ENCODE measurements at regions not wholly inside any gene's neighbourhood (a gene's known extent, or its start where the extent isn't known, plus 50 kb on each side); places are given as distances from the start of the nearest gene placed in this dataset.

DNA sequence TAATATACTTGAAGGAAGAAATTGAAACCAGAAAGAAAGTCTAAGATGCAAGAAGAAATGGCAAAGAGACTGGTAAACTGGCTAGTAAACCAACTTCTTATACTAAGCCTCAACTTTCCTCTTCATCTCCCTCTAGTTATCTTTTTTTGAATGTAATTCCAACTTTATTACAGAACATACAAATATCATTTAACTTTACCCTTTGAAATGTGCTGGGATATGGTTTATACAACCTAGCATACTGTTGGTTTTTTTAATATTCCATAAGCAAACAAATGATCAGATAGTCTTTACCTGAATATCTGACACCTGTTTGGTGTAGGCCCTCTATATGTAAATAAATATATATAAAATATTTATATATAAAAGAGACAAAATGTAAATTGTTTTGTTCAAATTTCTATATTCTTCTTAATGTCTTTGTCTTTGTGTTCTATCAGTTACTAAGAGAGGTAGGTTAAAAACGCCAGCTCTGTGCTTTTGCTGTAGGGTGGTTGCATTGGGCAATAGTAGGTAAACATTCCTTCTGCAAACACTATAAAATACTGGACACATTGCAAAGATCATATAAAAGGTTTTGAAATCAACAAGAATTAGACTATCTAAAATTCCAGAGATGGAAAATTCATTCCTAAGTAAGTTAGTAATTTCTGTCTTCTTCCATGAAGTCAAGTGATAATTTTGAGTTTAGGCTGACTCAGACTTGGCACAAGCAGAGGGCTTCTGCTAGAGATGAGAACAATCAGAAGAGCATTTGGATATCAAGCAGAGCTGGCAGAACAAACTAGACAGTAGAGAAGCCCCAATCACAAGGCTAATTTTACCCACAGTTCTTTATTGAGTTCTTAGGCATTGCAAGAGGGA lies 383.3 kb downstream of the RFC3 start:
- Histone ChIP-seq H3K4me3 (no peak overlapping the region), H3K27ac (peak overlapping the region in 2 of 21 experiments; percentile 15 to 41)

DNA sequence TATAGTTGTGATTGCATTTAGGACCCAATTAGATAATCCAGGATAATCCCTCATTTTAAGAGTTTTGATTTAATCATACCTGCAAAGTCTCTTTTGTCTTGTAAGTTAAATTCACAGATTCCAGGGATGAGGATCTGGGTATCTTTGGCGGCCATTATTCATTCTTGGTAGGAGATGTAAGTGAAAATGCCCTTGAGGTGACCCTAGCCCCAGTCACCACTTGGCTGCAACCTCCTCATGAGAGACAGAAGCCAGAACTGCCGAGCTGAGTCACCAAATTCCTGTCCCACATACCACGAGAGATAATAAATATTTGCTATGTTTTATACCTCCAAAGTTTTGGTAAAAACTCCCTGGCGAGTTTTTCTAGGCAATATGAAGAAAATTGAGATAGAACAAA lies 389.4 kb downstream of the RFC3 start:
- Histone ChIP-seq H3K27ac (no peak overlapping the region), H3K4me3 (no peak overlapping the region)

- Histone ChIP-seq H3K27ac (peak overlapping the region in 1 of 21 experiments; percentile 10), H3K4me3 (no peak overlapping the region)
Observed at GRCh38 chr13:34207872-34208271, 389.9 kb downstream of the RFC3 start.

DNA sequence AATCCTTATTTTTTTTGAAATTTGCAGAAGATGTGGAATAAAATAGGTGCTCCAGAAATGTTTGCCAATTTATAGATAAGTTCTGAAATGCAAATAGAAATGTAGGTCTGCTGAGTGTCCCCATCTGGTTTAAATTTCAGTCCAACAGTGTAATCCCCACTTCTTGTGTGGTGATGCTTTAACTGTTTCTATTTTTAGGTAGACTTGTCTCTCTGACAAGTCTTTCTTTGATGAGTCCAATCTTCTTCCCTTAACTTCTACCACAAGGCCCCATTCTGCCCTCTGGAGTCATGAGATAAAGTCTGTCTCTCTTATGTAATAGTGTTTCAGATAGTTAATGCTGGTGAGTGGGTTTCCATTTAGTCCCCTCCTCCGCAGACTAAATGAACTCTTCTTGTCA lies 390.4 kb downstream of the RFC3 start:
- Histone ChIP-seq H3K4me3 (no peak overlapping the region), H3K27ac (peak overlapping the region in 1 of 21 experiments; percentile 10)

DNA sequence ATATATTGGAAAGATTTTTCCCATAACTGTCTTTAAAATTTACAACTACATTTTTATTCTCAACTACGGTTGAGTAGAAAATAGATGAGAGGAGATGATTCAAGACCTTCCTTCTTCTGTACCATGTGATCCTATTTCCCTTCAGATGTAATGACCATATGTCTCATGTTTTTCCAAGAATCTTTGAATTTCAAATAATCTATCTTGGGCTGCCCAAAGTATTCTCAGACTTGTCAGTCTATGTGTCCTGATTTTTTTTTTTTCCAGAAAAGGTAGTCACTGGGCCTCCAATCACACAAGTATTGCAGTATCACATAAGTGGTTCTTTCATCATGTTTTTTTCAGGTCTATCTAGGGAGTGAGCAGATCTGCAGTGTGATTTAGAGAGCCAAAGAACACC lies 392.4 kb downstream of the RFC3 start:
- H3K4me3 ChIP-seq = no peak overlapping the region

DNA sequence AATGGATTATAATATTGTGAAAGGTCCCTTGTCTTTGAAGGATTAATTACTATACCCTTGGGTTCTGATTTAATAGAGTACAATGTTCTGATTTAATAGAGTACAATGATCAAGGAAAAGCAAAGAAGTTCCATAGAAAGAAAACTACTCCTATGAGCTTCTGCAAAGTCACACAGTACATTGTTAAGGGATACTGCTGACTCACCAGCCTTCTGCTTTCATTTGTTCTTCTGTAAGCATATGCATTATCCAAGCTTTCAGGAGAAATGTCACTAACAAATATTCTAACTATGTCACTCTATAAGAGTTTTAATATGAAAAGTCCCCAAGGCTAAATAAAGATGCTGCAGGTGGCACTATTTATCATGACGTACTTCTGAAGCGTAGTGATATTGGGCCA lies 396.7 kb downstream of the RFC3 start:
- H3K4me3 ChIP-seq = no peak overlapping the region
- no peak overlapping the region for H3K27ac ChIP-seq

More for the DNA sequence above, 392.4 kb downstream of the RFC3 start:
- H3K27ac ChIP-seq = no peak overlapping the region

DNA sequence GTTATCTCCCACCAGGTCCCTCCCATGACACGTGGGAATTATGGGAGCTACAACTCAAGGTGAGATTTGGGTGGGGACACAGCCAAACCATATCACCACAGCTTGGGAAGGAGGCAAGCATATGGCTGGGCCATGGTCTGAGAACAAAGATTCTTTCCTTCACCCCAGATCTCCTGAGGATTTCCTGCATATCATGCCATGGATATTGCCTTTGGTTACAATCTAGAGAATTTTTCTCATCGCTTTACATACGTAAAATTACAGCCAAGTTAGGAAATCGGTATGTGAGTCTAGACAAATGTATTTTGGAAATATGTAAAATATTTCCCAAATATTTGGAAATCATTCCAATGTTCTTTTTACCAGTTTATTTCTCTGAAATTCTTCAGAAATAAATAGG lies 398.3 kb downstream of the RFC3 start:
- no peak overlapping the region for H3K27ac ChIP-seq
- no peak overlapping the region for H3K4me3 ChIP-seq

GRCh38 chr13:34217343-34218025 lies 399.5 kb downstream of the RFC3 start:
- H3K4me3 ChIP-seq = no peak overlapping the region

GRCh38 chr13:34223984-34224383 lies 406.0 kb downstream of the RFC3 start:
- Histone ChIP-seq H3K27ac (no peak overlapping the region), H3K4me3 (no peak overlapping the region)

More at GRCh38 chr13:34217343-34218025, 399.5 kb downstream of the RFC3 start:
- H3K27ac ChIP-seq = no peak overlapping the region

DNA sequence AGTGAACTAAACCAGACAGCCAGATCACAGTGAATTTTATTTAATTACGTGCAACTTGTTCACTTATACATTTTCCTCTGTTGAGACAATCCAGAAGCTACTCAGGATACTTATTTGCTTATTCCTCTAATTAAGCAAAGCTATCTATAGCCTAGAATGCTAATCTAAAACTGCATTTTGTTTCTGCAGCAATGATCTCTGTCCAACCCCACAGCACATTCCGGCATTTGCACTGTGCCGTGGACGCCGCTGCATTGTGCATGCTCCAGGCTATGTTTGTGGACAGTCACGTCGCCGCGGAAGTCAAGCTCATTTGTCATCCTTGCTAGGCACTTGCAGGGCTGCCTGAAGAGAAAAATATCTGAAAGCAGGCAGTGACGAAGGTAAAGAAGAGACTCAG lies 406.9 kb downstream of the RFC3 start:
- Histone ChIP-seq H3K27ac (no peak overlapping the region), H3K4me3 (no peak overlapping the region)

- no peak overlapping the region for H3K27ac ChIP-seq
- no peak overlapping the region for H3K4me3 ChIP-seq
Observed at GRCh38 chr13:34230271-34230670, 412.3 kb downstream of the RFC3 start.

DNA sequence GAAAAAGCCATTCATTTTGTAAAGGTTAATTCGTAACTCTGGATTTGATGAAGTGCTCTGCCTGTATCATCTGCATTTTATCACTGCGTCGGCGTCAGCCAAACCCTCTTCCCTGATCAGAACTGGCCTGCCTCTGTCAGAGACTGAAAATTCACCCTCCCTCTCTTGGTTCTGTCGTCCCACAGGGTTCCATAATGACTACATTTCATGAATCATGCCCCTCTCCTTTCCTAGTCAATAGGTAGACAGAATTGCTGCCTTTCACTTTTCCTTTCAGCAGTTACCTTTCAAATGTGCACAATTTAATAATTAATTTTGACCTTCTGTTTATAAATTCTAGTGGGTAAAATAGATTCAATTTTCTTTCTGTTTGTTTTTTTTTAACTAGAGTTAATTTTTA lies 423.4 kb downstream of the RFC3 start:
- Histone ChIP-seq H3K4me3 (no peak overlapping the region), H3K27ac (no peak overlapping the region)

DNA sequence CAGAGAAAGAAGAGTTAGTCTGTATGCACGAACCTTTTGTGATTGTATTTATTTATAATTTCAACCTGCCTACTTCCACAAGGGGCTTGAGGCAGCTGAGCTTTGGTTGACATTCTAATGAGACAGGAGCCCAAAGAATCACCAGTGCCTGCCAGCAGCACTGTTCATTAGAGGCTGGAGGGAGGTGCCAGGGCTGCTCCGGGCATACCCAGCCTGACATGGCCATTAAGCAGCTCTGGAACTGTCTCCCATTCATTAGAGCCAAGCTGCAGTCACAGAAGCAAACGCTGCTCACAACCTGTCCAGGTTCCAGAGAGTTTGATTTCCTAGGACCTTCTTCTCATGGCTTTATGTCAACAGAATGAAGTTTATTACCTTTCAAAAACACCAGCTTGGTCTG lies 425.5 kb downstream of the RFC3 start:
- H3K27ac ChIP-seq = no peak overlapping the region

GRCh38 chr13:34246511-34246910 lies 428.6 kb downstream of the RFC3 start:
- no peak overlapping the region for H3K27ac ChIP-seq
- no peak overlapping the region for H3K4me3 ChIP-seq

More for the DNA sequence above, 425.5 kb downstream of the RFC3 start:
- no peak overlapping the region for H3K4me3 ChIP-seq

DNA sequence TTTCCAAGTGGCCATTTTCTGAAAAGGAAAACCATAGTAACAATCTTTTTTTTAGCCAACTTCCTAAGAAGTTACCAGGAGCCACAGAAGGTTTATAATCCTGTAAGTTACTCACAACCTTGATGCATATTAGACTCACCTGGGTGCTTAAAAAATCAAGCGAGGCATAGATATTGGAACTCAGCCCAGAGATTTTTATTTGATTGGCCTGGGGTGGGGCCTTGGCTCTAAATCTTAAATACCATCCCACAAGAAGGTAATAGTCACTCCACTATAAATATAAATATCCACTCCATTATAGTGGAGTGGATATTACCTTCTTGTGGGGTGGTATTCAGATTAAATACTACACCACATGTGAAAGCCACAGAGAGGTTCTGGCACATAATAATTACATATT lies 429.6 kb downstream of the RFC3 start:
- H3K27ac ChIP-seq = no peak overlapping the region
- H3K4me3 ChIP-seq = no peak overlapping the region

DNA sequence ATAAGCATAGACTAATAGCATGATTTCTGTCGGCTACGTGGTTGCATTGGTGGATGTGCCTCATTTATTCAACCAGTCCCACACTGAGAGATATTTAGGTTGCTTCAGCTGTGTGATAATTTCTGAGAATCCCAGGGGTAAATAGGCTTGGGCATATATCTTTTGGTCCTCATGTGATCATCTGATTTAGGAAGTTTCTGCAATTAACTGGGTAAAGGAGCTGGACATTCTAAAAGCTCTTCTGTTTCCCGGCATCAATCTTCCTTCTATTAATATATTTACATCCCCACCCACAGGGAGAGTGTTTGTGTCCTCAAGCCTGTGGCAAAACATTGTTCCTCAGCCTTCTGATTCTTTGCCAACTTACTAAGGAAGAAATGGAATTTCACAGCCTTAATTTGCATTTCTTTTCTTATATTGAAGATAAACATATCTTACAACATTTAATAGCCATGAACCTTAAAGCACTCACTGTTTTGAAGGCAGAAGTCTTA lies 431.6 kb downstream of the RFC3 start:
- Histone ChIP-seq H3K27ac (no peak overlapping the region), H3K4me3 (no peak overlapping the region)

DNA sequence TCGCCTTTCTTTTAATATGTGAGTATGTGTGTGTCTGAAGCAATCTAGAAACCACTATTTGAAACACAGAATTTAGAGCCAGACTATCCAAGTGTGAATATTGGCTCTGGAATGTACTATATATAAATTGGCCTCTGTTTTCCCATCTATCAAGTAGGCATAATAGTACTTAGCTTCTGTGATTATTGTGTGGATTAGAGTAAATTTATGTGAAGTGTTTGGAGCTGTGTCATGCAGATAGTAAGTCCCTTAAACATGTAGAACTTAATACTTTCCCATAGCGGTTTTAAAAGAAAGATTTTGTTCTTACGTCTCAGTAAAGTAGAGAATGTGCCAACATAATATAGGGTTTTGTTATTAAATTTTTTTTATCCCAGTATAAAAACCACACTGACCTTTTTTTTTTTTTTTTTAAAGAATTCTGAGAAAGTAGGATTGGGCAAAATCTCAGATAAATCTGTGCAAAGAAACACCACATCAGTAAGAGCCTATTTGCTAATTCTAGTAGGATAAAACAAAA lies 432.3 kb downstream of the RFC3 start:
- no peak overlapping the region for H3K27ac ChIP-seq

GRCh38 chr13:34254366-34254765 lies 436.4 kb downstream of the RFC3 start:
- Histone ChIP-seq H3K4me3 (no peak overlapping the region), H3K27ac (no peak overlapping the region)

More for the DNA sequence above, 432.3 kb downstream of the RFC3 start:
- H3K4me3 ChIP-seq = no peak overlapping the region

- H3K27ac ChIP-seq = no peak overlapping the region
- no peak overlapping the region for H3K4me3 ChIP-seq
Observed at GRCh38 chr13:34255711-34256110, 437.8 kb downstream of the RFC3 start.

- Histone ChIP-seq H3K4me3 (no peak overlapping the region), H3K27ac (no peak overlapping the region)
Observed at GRCh38 chr13:34256236-34256635, 438.3 kb downstream of the RFC3 start.

- H3K27ac ChIP-seq = no peak overlapping the region
- no peak overlapping the region for H3K4me3 ChIP-seq
Observed at GRCh38 chr13:34257966-34258365, 440.0 kb downstream of the RFC3 start.

Measured in skin epidermis (tissue), 12 donors.